ENCODE measurements at regions not wholly inside any gene's neighbourhood (a gene's known extent, or its start where the extent isn't known, plus 50 kb on each side); places are given as distances from the start of the nearest gene placed in this dataset.

GRCh38 chr2:59985923-59986322 is 567.5 kb downstream of the BCL11A start:
- no peak for TF ChIP-seq CTCF (IDR thresholded peaks at IDR 0.05; ENCODE audit: insufficient read depth, low read length, poor library complexity, severe bottlenecking)
- no peak for TF ChIP-seq EZH2phosphoT487 (conservative IDR thresholded peaks at IDR 0.05; ENCODE audit: low read length)
